Spleen (tissue), 7 donors: ENCODE measurements at regions not wholly inside any gene's neighbourhood (a gene's known extent, or its start where the extent isn't known, plus 50 kb on each side); places are given as distances from the start of the nearest gene placed in this dataset.

Source experiments
- POLR2A ChIP-seq, 3 donors: fragments of 450-650 bp; IDR thresholded peaks; one replicate each; pipeline ENCODE4 v1.5.1; 2017; ENCODE audit warnings: antibody characterized with exemption in 3 of 3, mild to moderate bottlenecking in 1 of 3
- TF ChIP-seq, protein P1 (sequence below), 11 experiments: fragments of 200-600 bp in 7 of 11; fragments of 450-650 bp in 4 of 11; sonication (generic) in 4 of 11; IDR thresholded peaks in 8 of 11; conservative IDR thresholded peaks in 3 of 11; 1 replicate in 7 of 11; 2 replicates in 4 of 11; pipeline versions ENCODE4 v1.4.0 to v1.8.0; 2016 to 2021; ENCODE audit warnings: antibody characterized with exemption in 11 of 11, inconsistent platforms in 4 of 11, mild to moderate bottlenecking in 1 of 11
- donor health status: DM: no; HTN: no; CAD: no; lungs with moderate emphysema.
- donor health status: DM: no; HTN: no; CAD: no.
- donor health status: DM: no; HTN: no; CAD: no.

DNA sequence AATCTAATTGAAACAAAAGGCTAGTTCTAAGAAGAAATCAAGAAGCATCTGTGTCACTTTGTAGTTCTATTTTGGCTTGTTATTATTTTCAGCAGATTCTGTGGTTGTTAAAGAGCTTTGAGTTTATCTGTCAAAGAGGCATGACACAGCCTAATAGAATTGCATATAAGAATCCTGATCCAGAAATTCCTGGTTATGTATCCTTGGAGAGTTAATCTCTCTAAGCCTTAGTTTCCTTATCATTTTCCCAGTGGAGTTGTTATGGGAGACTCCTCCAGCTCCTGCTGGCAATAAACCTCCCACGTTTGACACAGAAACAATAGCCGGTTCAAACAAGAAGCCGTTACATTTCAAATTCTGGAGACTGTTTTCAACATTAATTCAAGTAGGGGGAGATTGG is 288.3 kb downstream of the SDHAF3 start:
- TF ChIP-seq, protein P1, sequence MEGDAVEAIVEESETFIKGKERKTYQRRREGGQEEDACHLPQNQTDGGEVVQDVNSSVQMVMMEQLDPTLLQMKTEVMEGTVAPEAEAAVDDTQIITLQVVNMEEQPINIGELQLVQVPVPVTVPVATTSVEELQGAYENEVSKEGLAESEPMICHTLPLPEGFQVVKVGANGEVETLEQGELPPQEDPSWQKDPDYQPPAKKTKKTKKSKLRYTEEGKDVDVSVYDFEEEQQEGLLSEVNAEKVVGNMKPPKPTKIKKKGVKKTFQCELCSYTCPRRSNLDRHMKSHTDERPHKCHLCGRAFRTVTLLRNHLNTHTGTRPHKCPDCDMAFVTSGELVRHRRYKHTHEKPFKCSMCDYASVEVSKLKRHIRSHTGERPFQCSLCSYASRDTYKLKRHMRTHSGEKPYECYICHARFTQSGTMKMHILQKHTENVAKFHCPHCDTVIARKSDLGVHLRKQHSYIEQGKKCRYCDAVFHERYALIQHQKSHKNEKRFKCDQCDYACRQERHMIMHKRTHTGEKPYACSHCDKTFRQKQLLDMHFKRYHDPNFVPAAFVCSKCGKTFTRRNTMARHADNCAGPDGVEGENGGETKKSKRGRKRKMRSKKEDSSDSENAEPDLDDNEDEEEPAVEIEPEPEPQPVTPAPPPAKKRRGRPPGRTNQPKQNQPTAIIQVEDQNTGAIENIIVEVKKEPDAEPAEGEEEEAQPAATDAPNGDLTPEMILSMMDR (IDR thresholded peaks at IDR 0.05 in 8 of 11, conservative IDR thresholded peaks at IDR 0.05 in 3 of 11): no peak
- TF ChIP-seq POLR2A (IDR thresholded peaks at IDR 0.05): no peak
